ENCODE measurements at regions not wholly inside any gene's neighbourhood (a gene's known extent, or its start where the extent isn't known, plus 50 kb on each side); places are given as distances from the start of the nearest gene placed in this dataset.
A peak's percentile ranks its signal among the peaks of the same experiment; 100 is the strongest.

DNA sequence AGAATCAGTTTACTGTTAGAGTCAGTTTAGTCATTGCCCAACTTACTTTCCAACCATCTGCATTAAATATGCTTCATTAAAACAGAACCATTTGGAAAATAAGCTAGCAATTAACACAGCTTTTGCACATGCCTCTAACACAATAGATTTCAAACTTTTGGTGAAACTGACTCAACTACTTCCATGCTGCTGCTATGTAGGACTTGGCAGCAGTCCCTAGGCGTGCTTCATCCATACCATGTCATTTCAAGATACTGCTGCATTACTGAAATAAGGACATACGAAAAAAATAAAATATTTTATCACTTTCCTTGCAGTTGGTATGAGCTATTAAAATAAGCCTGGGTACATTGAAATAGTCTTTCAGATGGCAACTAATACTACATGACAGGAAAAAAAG, 65.5 kb upstream of the SOX6 start:
- no peak for DNase-seq

DNA sequence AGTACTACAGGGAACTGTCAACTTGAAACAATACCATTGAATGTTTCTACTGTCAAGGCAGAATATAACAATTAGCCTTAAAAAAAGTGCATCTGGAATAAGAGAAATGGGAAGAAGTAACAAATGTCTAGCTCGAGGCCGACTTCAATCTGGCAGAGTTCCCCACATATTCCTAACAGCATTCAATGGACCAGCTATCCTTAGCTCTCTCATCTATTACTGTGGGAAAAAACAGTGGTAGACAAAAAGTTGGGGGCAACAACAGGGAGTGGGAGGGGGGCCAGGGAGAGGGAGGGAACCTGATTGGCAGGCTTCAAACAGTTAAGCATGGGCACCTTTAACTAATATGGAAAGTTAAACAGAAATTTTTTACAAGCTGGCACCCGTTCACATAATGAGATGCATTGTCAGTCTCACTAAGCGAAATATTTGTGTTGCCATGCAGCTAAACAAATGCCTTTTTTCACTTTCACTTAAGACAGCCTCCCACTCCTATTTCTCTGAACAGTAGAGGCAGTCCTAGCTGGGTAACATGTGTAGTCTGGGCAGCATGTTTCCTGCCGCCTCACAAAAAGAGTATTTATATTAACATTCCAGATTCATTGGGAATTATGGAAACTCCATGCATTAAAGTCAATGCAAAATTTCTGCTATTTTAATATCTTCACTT, 62.2 kb upstream of the SOX6 start:
- peak; percentile 72 for DNase-seq

DNA sequence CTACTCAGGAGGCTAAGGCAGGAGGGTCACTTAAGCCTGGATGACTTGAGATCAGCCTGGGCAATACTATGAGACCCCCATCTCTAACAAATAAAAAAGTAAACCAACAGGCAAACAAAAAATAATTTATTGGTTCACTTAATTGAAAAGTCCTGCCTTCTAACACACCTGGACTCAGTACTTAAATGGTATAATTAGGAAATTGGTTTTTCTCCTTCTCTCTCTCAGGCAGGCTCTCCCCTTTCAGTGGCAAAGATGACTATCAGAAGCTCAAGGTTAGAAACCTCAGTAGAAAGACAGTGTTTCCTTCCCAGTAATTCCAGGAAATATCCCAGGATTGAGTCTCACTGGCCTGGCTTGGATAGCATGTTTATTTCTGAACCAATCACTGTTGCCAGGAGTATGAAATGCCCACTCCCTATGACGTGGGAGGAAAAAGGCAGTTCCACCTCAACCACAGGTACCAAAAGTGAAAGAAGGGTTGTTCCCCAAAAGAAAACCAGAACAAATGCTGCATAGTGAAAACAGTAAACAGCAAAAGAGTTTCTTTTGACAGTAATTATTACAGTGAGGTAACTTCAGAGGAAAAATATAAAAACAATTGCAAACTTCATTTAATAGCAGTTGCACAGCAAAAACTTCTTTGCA, 56.3 kb upstream of the SOX6 start:
- DNase-seq: no peak

DNA sequence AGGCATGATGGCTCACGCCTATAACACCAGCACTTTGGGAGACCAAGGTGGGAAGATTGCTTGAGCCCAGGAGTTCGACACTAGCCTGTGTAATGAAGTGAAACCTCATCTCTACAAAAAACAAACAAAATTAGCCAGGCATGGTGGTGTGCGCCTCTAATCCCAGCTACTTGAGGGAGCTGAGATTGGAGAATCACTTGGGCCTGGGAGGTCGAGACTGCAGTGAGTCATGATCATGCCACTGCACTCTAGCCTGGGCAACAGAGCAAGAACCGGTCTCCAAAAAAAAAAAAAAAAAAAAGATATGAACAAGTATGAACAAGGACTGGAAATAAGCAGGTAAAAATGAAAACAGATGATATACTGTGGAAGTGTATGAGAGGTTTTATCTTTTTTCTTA, 54.1 kb upstream of the SOX6 start:
- DNase-seq: no peak

DNA sequence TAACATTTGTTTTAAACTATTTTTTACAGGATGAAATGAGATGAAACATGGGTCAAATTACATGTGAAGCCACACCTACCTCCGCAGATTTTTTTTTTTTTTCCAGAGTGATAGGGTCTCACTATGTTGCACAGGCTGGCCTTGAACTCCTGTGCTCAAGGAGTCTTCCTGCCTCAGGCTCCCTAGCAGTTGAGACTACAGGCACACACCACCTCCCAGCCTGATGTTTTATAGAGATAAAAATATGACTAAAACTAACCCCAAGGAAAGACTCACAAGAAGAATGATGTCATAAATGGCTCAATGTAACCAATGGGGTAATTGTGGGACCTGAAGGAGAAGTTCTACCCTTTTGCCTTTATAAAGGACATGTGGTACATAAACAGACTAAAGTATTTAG, 52.3 kb upstream of the SOX6 start:
- no peak for DNase-seq

DNA sequence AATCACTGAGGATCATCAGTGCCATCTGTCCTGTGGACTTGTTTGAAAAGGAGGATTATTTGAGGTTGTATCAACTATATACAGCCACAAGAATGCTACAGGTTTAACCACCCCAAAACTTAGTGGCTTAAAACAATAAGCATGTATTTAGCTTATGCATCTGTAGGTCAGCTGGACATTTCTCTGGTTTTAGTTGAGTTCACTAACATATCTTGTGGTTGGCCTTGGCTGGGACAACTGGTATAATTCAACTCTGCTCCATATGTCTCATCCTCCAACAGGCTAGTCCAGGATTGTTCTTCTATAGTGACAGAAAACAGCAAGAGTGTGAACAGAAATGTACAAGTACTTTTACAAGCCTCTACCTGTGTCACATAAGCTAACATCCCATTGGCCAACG, 49.9 kb upstream of the SOX6 start:
- DNase-seq: no peak
